ENCODE measurements at regions not wholly inside any gene's neighbourhood (a gene's known extent, or its start where the extent isn't known, plus 50 kb on each side); places are given as distances from the start of the nearest gene placed in this dataset.

DNA sequence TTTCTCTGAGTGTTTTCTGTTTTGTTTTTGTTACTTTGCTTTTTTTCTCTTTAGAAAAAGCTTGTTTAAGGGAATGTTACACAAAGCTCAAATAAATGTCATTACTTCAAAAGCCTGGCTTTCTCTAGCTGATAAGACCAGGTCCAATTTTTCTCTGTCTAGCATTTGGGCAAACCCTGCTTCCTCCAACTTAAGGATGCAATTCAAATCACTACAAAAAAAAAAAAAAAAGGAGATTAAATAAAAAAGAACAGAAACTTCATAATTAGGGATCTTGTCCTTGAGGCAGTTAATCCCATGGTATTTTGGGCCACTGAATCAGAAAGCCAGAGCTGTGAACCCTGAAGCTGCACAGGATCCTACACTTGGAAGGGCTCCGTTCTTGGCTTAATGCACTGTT lies 480.8 kb upstream of the KIRREL3 start:
- DNase-seq (ENCODE audit: low read depth in 4 of 6, low spot score in 6 of 6), result no peak
- no peak overlapping the region for H3K27ac ChIP-seq (ENCODE audit: low read depth, low read length)
- no peaks in the 10 kb centered on the region for H3K4me1 ChIP-seq (ENCODE audit: control insufficient read depth, insufficient read depth, low read length)
- 100% methylated on average over 1 of the region's 1 CpG for WGBS (ENCODE audit: insufficient coverage)
- no peaks in the 10 kb centered on the region for H3K36me3 ChIP-seq (ENCODE audit: control insufficient read depth, insufficient read depth, low read length)
- no peak overlapping the region for H3K4me3 ChIP-seq (ENCODE audit: low read depth, low read length)
- H3K9me3 ChIP-seq (ENCODE audit: control insufficient read depth, insufficient read depth, low read length), result no peaks in the 10 kb centered on the region
- no peaks in the 10 kb centered on the region for H3K27me3 ChIP-seq (ENCODE audit: control insufficient read depth, insufficient read depth, low read length)

DNA sequence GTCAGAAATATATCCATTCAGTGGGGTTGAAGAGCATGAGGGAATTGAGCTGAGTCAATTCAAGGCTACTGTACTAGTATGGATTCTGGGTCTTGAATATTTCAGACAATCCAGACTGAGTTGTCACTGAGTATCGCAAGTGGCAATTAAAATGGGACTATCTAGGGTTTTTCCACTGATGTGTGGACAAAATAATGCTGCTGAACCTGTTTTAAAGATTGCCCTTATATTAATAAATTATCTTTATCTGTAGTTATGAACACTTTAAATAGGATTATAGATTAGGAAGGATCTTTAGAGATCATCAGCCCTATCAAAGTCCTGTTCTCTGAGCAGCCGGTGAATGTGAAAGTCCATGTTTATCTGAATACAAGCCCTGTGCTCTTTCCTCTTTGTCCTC lies 478.3 kb upstream of the KIRREL3 start:
- no peak for DNase-seq (ENCODE audit: low read depth in 4 of 6, low spot score in 6 of 6)
- H3K4me1 ChIP-seq (ENCODE audit: control insufficient read depth, insufficient read depth, low read length), result no peaks in the 10 kb centered on the region
- H3K27me3 ChIP-seq (ENCODE audit: control insufficient read depth, insufficient read depth, low read length), result peaks cover 2% of the 10 kb centered on the region
- H3K9me3 ChIP-seq (ENCODE audit: control insufficient read depth, insufficient read depth, low read length), result no peaks in the 10 kb centered on the region
- H3K4me3 ChIP-seq (ENCODE audit: low read depth, low read length), result no peak overlapping the region
- H3K36me3 ChIP-seq (ENCODE audit: control insufficient read depth, insufficient read depth, low read length), result no peaks in the 10 kb centered on the region
- WGBS (ENCODE audit: insufficient coverage), result no CpG with 5 or more reads among the region's 2 CpGs
- no peak overlapping the region for H3K27ac ChIP-seq (ENCODE audit: low read depth, low read length)

DNA sequence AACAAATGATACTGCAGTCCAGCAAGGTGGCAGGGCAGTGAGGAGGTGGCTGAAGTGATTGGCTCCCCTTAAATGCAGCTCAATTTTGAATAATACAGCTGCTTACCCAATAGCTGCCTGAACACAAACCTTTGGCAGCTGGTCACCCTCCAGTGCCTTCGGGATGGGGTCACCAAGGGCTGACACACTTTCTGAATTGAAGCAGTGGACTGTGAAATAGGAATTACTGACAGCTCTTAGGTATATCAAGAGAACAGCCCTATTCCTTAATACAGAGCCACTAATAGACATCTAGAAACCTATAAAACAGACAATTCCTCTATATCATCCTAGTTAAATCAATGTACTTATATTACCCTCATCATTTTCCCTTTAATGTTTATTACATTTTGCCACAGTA lies 474.2 kb upstream of the KIRREL3 start:
- no peak overlapping the region for H3K27ac ChIP-seq (ENCODE audit: low read depth, low read length)
- WGBS (ENCODE audit: insufficient coverage), result 0% methylated on average over 1 of the region's 1 CpG
- peak in 1 of 6 donors; percentile 53 for DNase-seq (ENCODE audit: low read depth in 4 of 6, low spot score in 6 of 6)

DNA sequence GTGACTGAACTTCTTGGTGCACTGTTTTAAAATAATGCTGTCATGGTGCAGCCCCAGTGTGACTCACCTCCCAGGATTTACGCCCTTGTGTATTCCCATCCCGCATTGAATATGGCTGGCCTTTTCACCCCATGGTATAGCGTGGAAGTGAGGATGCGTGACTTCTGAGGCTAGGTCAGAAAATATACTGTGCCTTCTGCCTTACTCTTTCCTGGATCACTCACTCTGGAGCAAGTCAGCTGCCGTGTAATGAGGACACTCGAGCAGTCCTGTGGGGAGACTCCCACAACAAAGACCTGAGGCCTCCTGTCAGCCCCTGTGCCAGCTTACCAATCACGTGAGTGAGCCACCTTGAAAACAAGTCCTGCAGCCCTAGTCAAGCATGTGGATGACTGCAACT lies 471.9 kb upstream of the KIRREL3 start:
- peaks cover 2% of the 10 kb centered on the region for H3K27me3 ChIP-seq (ENCODE audit: control insufficient read depth, insufficient read depth, low read length)
- no peak for DNase-seq (ENCODE audit: low read depth in 4 of 6, low spot score in 6 of 6)
- no peaks in the 10 kb centered on the region for H3K36me3 ChIP-seq (ENCODE audit: control insufficient read depth, insufficient read depth, low read length)
- 70% methylated on average over 6 of the region's 7 CpGs for WGBS (ENCODE audit: insufficient coverage)
- H3K4me1 ChIP-seq (ENCODE audit: control insufficient read depth, insufficient read depth, low read length), result no peaks in the 10 kb centered on the region
- H3K27ac ChIP-seq (ENCODE audit: low read depth, low read length), result no peak overlapping the region
- H3K4me3 ChIP-seq (ENCODE audit: low read depth, low read length), result no peak overlapping the region
- H3K9me3 ChIP-seq (ENCODE audit: control insufficient read depth, insufficient read depth, low read length), result no peaks in the 10 kb centered on the region

More for the DNA sequence above, 474.2 kb upstream of the KIRREL3 start:
- Histone ChIP-seq H3K36me3 (ENCODE audit: control insufficient read depth, insufficient read depth, low read length) (no peaks in the 10 kb centered on the region), H3K9me3 (ENCODE audit: control insufficient read depth, insufficient read depth, low read length) (no peaks in the 10 kb centered on the region), H3K4me3 (ENCODE audit: low read depth, low read length) (no peak overlapping the region), H3K27me3 (ENCODE audit: control insufficient read depth, insufficient read depth, low read length) (peaks cover 2% of the 10 kb centered on the region), H3K4me1 (ENCODE audit: control insufficient read depth, insufficient read depth, low read length) (no peaks in the 10 kb centered on the region)

DNA sequence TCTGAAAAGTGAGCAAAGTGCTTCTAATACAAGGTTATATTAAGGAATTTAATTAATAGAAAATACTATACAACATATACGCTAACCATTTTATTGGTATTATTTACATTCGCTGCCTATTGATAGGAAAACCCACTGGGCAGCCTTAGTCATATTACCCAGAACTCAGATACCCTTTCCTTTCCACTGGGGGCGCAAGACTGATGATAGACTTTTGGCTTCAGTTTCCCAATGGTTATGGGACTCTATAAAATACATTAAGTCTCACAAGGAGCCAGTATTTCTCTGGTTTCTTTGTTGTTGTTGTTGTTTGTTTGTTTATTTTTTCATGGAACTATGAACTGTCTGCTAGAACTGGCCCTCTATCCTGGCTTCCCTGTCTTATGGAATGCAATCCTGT lies 471.1 kb upstream of the KIRREL3 start:
- Histone ChIP-seq H3K27me3 (ENCODE audit: control insufficient read depth, insufficient read depth, low read length) (peaks cover 2% of the 10 kb centered on the region), H3K36me3 (ENCODE audit: control insufficient read depth, insufficient read depth, low read length) (no peaks in the 10 kb centered on the region), H3K4me1 (ENCODE audit: control insufficient read depth, insufficient read depth, low read length) (no peaks in the 10 kb centered on the region), H3K9me3 (ENCODE audit: control insufficient read depth, insufficient read depth, low read length) (no peaks in the 10 kb centered on the region), H3K4me3 (ENCODE audit: low read depth, low read length) (no peak overlapping the region), H3K27ac (ENCODE audit: low read depth, low read length) (no peak overlapping the region)
- no peak for DNase-seq (ENCODE audit: low read depth in 4 of 6, low spot score in 6 of 6)
- no CpG with 5 or more reads among the region's 3 CpGs for WGBS (ENCODE audit: insufficient coverage)

DNA sequence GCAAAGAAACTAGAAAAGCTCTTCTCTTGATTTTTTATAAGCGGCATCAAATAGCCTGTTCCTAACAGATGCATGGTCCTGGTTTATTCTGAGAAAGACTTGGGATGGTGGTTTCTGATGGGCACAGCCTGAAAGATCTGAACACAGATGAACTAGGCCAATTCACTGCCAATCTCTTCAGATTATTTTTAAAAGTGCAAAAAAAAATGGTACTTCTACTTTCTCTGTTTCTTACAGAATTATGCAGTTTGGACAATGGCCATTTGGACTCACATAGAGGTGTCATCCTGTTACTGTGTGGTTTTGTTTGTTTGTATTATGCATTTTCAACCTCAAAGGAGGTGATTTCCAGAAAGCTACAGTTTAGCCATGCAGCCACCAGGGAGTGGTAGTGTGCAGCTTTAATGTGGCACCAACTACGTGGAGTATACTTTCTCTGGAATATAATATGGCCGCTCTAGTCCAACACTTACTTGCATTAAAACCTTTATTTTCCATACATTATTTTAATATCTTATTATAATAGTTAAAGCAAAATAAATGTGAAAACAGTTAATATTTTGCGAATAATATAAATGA lies 469.8 kb upstream of the KIRREL3 start:
- no peaks in the 10 kb centered on the region for H3K27me3 ChIP-seq (ENCODE audit: control insufficient read depth, insufficient read depth, low read length)
- no peaks in the 10 kb centered on the region for H3K36me3 ChIP-seq (ENCODE audit: control insufficient read depth, insufficient read depth, low read length)
- no peak overlapping the region for H3K4me3 ChIP-seq (ENCODE audit: low read depth, low read length)
- H3K9me3 ChIP-seq (ENCODE audit: control insufficient read depth, insufficient read depth, low read length), result no peaks in the 10 kb centered on the region
- no peak overlapping the region for H3K27ac ChIP-seq (ENCODE audit: low read depth, low read length)
- no peaks in the 10 kb centered on the region for H3K4me1 ChIP-seq (ENCODE audit: control insufficient read depth, insufficient read depth, low read length)
- WGBS (ENCODE audit: insufficient coverage), result no CpG with 5 or more reads among the region's 4 CpGs
- peak in 1 of 6 donors; percentile 71 for DNase-seq (ENCODE audit: low read depth in 4 of 6, low spot score in 6 of 6)

DNA sequence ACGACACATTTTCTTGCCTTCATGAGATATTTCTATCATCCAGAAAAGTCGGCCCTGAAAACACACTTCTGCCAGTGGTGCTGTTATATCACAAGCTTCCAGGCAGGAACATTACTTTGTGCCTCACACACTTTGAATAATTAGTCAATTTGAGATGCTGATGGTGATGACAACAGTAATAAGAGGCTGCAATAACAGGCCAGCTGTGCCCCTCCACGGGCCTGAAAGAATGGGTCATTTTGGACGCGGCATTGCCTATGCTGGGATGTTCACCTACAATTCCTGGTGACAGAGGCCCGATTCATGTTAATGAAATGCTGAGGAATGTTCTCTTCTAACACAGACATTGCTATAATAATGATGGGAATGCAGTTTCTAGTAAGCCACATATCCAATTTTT lies 463.8 kb upstream of the KIRREL3 start:
- Histone ChIP-seq H3K4me3 (ENCODE audit: low read depth, low read length) (no peak overlapping the region), H3K27me3 (ENCODE audit: control insufficient read depth, insufficient read depth, low read length) (no peaks in the 10 kb centered on the region), H3K4me1 (ENCODE audit: control insufficient read depth, insufficient read depth, low read length) (peaks cover 2% of the 10 kb centered on the region), H3K27ac (ENCODE audit: low read depth, low read length) (no peak overlapping the region), H3K36me3 (ENCODE audit: control insufficient read depth, insufficient read depth, low read length) (no peaks in the 10 kb centered on the region), H3K9me3 (ENCODE audit: control insufficient read depth, insufficient read depth, low read length) (no peaks in the 10 kb centered on the region)
- DNase-seq (ENCODE audit: low read depth in 4 of 6, low spot score in 6 of 6), result peak in 1 of 6 donors; percentile 61
- WGBS (ENCODE audit: insufficient coverage), result 26% methylated on average over 3 of the region's 6 CpGs

DNA sequence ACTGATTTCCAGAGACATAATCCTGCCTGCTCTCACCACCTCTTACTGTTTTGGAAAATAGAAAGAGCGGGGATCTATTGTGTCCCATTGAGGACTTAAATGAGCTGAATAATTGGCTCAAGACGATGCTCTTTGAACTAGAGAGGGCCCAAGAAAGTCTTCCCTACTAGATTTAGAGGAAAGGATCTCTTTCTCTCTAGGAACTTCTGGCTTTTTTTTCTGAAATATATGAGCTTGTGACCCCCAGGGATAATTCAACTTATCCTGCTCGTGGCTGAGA lies 461.4 kb upstream of the KIRREL3 start:
- Histone ChIP-seq H3K9me3 (ENCODE audit: control insufficient read depth, insufficient read depth, low read length) (no peaks in the 10 kb centered on the region), H3K27me3 (ENCODE audit: control insufficient read depth, insufficient read depth, low read length) (no peaks in the 10 kb centered on the region), H3K4me3 (ENCODE audit: low read depth, low read length) (no peak overlapping the region), H3K27ac (ENCODE audit: low read depth, low read length) (no peak overlapping the region), H3K4me1 (ENCODE audit: control insufficient read depth, insufficient read depth, low read length) (peaks cover 2% of the 10 kb centered on the region), H3K36me3 (ENCODE audit: control insufficient read depth, insufficient read depth, low read length) (no peaks in the 10 kb centered on the region)
- 43% methylated on average over 1 of the region's 3 CpGs for WGBS (ENCODE audit: insufficient coverage)
- DNase-seq (ENCODE audit: low read depth in 4 of 6, low spot score in 6 of 6), result no peak

DNA sequence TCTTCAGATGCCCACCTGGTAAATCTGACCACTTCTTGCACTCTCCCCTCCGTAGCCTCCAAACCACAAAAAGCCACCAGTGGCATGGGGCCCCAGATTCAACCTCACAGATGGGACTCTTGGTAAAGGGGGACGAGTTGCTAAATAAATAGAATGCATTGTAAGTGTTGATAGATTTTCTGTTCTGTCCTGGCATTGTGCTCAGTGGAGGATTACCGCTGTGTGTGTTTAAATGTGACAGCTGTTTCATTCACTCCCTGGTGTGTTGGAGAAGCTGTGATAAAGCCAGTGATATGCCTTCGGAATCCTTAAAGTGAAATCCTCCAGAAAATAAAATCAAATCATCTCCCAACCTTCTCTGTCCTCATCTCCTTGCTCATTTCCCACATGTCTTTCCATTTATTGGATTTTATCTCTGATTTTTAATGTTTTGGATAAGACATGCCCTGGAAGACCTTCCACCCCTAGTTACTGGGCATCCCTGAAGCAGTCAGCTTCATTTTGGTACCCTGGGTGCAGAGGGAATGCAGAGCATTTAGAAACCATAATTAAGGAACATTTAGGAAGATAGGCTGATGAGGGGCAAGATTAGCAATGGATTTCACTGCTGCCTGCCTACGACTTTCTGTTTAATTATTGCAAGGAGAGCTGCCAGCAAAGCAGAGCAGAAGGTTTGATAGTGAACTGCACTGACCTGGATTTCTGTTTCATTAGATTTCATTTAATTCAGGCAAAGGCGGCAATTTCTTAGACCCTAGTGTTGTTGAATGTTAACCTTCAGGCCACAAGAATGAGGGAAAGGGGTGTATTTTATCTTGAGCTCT lies 460.9 kb upstream of the KIRREL3 start:
- H3K4me1 ChIP-seq (ENCODE audit: control insufficient read depth, insufficient read depth, low read length), result peaks cover 2% of the 10 kb centered on the region

DNA sequence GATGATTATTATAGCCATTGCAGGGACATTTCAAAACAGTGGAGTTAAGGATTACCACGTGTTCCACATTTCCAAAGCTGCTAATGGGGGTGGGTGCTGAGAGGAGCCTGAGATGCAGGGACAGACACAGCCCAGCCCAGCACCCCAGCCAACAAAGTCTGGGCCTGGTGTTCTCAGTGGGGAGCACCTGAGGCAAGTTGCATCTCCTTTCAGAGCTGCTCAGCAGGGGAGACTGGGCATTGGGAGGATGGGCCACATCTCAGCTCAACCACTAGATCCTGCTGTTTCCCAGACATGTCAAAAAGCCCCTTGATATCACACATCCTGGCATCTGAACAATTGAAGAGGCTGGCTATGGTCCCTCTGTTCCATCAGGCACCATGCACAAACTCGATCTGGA lies 458.0 kb upstream of the KIRREL3 start:
- H3K36me3 ChIP-seq (ENCODE audit: control insufficient read depth, insufficient read depth, low read length), result no peaks in the 10 kb centered on the region
- no peak for DNase-seq (ENCODE audit: low read depth in 4 of 6, low spot score in 6 of 6)
- H3K4me3 ChIP-seq (ENCODE audit: low read depth, low read length), result no peak overlapping the region
- WGBS (ENCODE audit: insufficient coverage), result 23% methylated on average over 1 of the region's 2 CpGs
- H3K27me3 ChIP-seq (ENCODE audit: control insufficient read depth, insufficient read depth, low read length), result no peaks in the 10 kb centered on the region
- H3K4me1 ChIP-seq (ENCODE audit: control insufficient read depth, insufficient read depth, low read length), result peaks cover 8% of the 10 kb centered on the region
- no peaks in the 10 kb centered on the region for H3K9me3 ChIP-seq (ENCODE audit: control insufficient read depth, insufficient read depth, low read length)
- no peak overlapping the region for H3K27ac ChIP-seq (ENCODE audit: low read depth, low read length)

More for the DNA sequence above, 460.9 kb upstream of the KIRREL3 start:
- Histone ChIP-seq H3K27me3 (ENCODE audit: control insufficient read depth, insufficient read depth, low read length) (no peaks in the 10 kb centered on the region), H3K27ac (ENCODE audit: low read depth, low read length) (no peak overlapping the region), H3K36me3 (ENCODE audit: control insufficient read depth, insufficient read depth, low read length) (no peaks in the 10 kb centered on the region), H3K9me3 (ENCODE audit: control insufficient read depth, insufficient read depth, low read length) (no peaks in the 10 kb centered on the region), H3K4me3 (ENCODE audit: low read depth, low read length) (no peak overlapping the region)
- 33% methylated on average over 3 of the region's 6 CpGs for WGBS (ENCODE audit: insufficient coverage)
- peak in 2 of 6 donors; percentile 55 to 91 for DNase-seq (ENCODE audit: low read depth in 4 of 6, low spot score in 6 of 6)
